Thyroid gland (tissue), 4 donors: ENCODE measurements at regions not wholly inside any gene's neighbourhood (a gene's known extent, or its start where the extent isn't known, plus 50 kb on each side); places are given as distances from the start of the nearest gene placed in this dataset.

Experiments
- CTCF ChIP-seq, 6 experiments: fragments of 200-600 bp in 3 of 6; fragments of 450-650 bp in 3 of 6; sonication (generic) in 3 of 6; IDR thresholded peaks; one replicate each; pipeline ENCODE4 v1.5.1; 2016 to 2019; ENCODE audit warnings: antibody characterized with exemption in 6 of 6, mild to moderate bottlenecking in 2 of 6, inconsistent platforms in 1 of 6, moderate library complexity in 1 of 6
- POLR2A ChIP-seq, 2 donors: fragments of 450-650 bp; IDR thresholded peaks; one replicate each; pipeline ENCODE4 v1.6.1; 2017; ENCODE audit warnings: antibody characterized with exemption in 2 of 2, mild to moderate bottlenecking in 2 of 2, moderate library complexity in 1 of 2

GRCh38 chr21:19874521-19874920, 1123.7 kb upstream of the NCAM2 start:
- TF ChIP-seq CTCF (IDR thresholded peaks at IDR 0.05) (no peak), POLR2A (IDR thresholded peaks at IDR 0.05) (no peak)
